ENCODE measurements at regions not wholly inside any gene's neighbourhood (a gene's known extent, or its start where the extent isn't known, plus 50 kb on each side); places are given as distances from the start of the nearest gene placed in this dataset.
"Not testable (repeated sequence)": the region's sequence is repeated elsewhere in the genome, so short reads cannot be mapped to it uniquely, and the experiment has no call there.

- no peak overlapping the region for H3K4me3 ChIP-seq (ENCODE audit: low read length)
- DNase-seq (ENCODE audit: low read depth, low spot score) = no peak
These were observed 311.3 kb downstream of the FAM72C start for GRCh38 chr1:143660354-143660941.

- no peak for DNase-seq (ENCODE audit: low read depth, low spot score)
- no peak overlapping the region for H3K4me3 ChIP-seq (ENCODE audit: low read length)
These were observed 318.4 kb downstream of the FAM72C start for GRCh38 chr1:143653429-143653802.

GRCh38 chr1:143652744-143653428, 318.9 kb downstream of the FAM72C start:
- H3K4me3 ChIP-seq (ENCODE audit: low read length) = no peak overlapping the region
- DNase-seq (ENCODE audit: low read depth, low spot score) = no peak

- no peak for DNase-seq (ENCODE audit: low read depth, low spot score)
- H3K4me3 ChIP-seq (ENCODE audit: low read length) = no peak overlapping the region
These were observed 319.6 kb downstream of the FAM72C start for GRCh38 chr1:143652187-143652586.

- DNase-seq (ENCODE audit: low read depth, low spot score) = no peak
- H3K4me3 ChIP-seq (ENCODE audit: low read length) = no peak overlapping the region
These were observed 320.3 kb downstream of the FAM72C start for GRCh38 chr1:143651350-143651992.

GRCh38 chr1:143644035-143644434, 327.8 kb downstream of the FAM72C start:
- DNase-seq (ENCODE audit: low read depth, low spot score); H3K4me3 ChIP-seq (ENCODE audit: low read length): not testable (repeated sequence)

- no peak overlapping the region for H3K4me3 ChIP-seq (ENCODE audit: low read length)
- no peak for DNase-seq (ENCODE audit: low read depth, low spot score)
These were observed 328.5 kb downstream of the FAM72C start for GRCh38 chr1:143643148-143643885.

GRCh38 chr1:143625886-143626285, 345.9 kb downstream of the FAM72C start:
- H3K4me3 ChIP-seq (ENCODE audit: low read length) = no peak overlapping the region

GRCh38 chr1:143619851-143620250, 351.9 kb downstream of the FAM72C start:
- DNase-seq (ENCODE audit: low read depth, low spot score) = no peak
- H3K4me3 ChIP-seq (ENCODE audit: low read length) = no peak overlapping the region

More at GRCh38 chr1:143625886-143626285, 345.9 kb downstream of the FAM72C start:
- no peak for DNase-seq (ENCODE audit: low read depth, low spot score)

- peak; percentile 1 for DNase-seq (ENCODE audit: low read depth, low spot score)
- no peak overlapping the region for H3K4me3 ChIP-seq (ENCODE audit: low read length)
These were observed 360.6 kb downstream of the FAM72C start for GRCh38 chr1:143611159-143611558.

GRCh38 chr1:143610196-143610595, 361.6 kb downstream of the FAM72C start:
- no peak for DNase-seq (ENCODE audit: low read depth, low spot score)
- no peak overlapping the region for H3K4me3 ChIP-seq (ENCODE audit: low read length)

GRCh38 chr1:143604887-143605286, 366.9 kb downstream of the FAM72C start:
- no peak overlapping the region for H3K4me3 ChIP-seq (ENCODE audit: low read length)
- no peak for DNase-seq (ENCODE audit: low read depth, low spot score)

- no peak overlapping the region for H3K4me3 ChIP-seq (ENCODE audit: low read length)
- DNase-seq (ENCODE audit: low read depth, low spot score) = no peak
These were observed 387.3 kb downstream of the FAM72C start for GRCh38 chr1:143584508-143584907.

- no peak for DNase-seq (ENCODE audit: low read depth, low spot score)
- H3K4me3 ChIP-seq (ENCODE audit: low read length) = no peak overlapping the region
These were observed 396.8 kb downstream of the FAM72C start for GRCh38 chr1:143574891-143575520.

- not testable (repeated sequence) for H3K4me3 ChIP-seq (ENCODE audit: low read length); DNase-seq (ENCODE audit: low read depth, low spot score)
These were observed 399.1 kb downstream of the FAM72C start for GRCh38 chr1:143572661-143573060.

- H3K4me3 ChIP-seq (ENCODE audit: low read length); DNase-seq (ENCODE audit: low read depth, low spot score): not testable (repeated sequence)
These were observed 408.0 kb downstream of the FAM72C start for GRCh38 chr1:143563761-143564160.

- H3K4me3 ChIP-seq (ENCODE audit: low read length) = no peak overlapping the region
- DNase-seq (ENCODE audit: low read depth, low spot score) = no peak
These were observed 418.2 kb downstream of the FAM72C start for GRCh38 chr1:143553627-143554026.

- H3K4me3 ChIP-seq (ENCODE audit: low read length); DNase-seq (ENCODE audit: low read depth, low spot score): not testable (repeated sequence)
These were observed 467.1 kb downstream of the FAM72C start for GRCh38 chr1:143504703-143505102.

- not testable (repeated sequence) for H3K4me3 ChIP-seq (ENCODE audit: low read length)
These were observed 467.7 kb downstream of the FAM72C start for GRCh38 chr1:143504080-143504479.

More at GRCh38 chr1:143504080-143504479, 467.7 kb downstream of the FAM72C start:
- DNase-seq (ENCODE audit: low read depth, low spot score) = not testable (repeated sequence)

Data from Jurkat, Clone E6-1 (cell line).